NCI-H2107 treated with DMSO at 0.1 percent for 48 hours (cell line): ENCODE measurements at regions not wholly inside any gene's neighbourhood (a gene's known extent, or its start where the extent isn't known, plus 50 kb on each side); places are given as distances from the start of the nearest gene placed in this dataset.

Experiments used
- DNase-seq: peaks from one replicate; lab custom pipeline; 2025; ENCODE audit not compliant: unreplicated experiment; lab: John Stamatoyannopoulos, UW

DNA sequence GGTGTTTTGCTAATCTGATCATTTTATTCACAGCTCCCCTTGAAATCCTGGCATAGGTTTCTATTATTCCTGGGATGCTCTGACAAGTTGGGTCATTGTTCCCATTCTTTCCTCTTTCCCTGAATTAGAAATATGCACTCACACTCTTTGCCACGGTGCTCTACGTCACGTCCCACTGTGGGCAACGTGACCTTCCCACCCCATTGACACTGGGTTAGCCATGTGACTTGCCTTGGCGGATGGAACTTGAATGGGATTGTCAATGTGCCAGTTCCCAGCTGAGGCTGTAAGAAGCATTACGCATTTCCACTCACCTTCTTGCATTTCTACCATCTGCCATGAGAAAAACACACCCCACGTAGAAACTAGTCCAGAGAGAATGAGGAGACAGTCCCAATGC is 492.4 kb downstream of the SHISA9 start:
- DNase-seq: no peak

DNA sequence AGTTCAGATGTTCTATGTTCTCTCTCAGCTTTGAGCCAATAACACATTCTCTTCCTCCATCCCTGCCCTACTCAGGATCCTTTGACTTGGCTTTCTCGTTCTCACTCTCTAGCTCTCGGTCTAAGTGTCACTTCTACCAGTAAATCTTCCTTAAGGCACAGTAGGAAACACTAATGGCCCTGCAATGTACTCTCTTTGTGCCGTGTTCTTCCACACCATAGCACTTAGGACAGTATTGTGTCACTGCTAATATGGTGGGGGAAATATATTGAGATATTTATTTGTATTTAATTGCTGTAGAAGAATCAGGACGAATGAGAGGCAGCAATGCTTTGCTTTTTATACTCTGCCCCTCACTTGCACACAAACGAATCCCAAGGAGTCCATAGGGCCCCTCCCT is 493.1 kb downstream of the SHISA9 start:
- no peak for DNase-seq

DNA sequence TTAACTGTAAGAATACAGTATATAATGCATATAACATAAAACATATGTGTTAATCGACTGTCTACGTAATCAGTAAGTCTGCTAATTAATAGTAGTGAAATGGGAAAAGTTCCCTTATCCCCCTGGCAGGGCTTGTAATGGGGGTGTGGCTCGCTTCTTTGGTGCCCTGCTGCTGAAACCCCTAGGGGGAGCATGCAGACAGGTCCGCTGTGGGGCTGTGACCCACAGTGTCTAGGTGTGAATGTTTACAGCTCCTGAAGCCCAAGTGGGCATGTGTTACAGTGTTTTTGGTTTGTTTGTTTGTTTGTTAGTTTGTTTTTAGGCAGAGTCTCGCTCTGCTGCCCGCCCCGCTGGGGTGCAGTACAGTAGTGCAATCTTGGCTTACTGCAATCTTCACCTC is 495.7 kb downstream of the SHISA9 start:
- DNase-seq: no peak

DNA sequence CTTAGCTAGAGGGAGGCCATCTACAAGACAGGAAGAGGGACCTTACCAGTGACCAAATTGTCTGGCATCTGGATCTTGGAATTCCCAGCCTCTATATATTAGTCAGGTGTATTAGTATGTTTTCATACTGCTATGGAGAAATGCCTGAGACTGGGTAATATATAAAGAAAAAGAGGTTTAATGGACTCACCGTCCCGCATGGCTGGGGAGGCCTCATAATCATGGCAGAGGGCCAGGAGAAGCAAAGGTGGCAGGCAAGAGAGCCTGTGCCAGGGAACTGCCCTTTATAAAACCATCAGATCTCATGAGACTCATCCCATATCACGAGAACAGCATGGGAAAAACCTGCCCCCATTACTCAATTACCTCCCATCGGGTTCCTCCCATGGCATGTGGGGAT is 500.2 kb downstream of the SHISA9 start:
- DNase-seq: no peak

DNA sequence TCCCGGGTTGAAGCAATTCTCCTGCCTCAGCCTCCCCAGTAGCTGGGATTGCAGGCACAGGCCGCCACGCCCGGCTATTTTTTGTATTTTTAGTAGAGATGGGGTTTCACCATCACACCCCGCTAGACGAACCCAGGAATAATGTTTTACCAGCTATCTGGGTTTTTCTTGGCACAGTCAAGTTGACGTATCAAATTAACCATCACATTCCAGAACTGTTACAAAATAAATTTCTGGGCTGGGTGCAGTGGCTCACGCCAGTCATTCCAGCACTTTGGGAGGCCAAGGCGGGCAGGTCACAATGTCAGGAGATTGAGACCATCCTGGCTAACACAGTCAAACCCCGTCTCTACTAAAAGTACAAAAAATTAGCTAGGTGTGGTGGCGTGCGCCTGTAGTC is 501.2 kb downstream of the SHISA9 start:
- no peak for DNase-seq

DNA sequence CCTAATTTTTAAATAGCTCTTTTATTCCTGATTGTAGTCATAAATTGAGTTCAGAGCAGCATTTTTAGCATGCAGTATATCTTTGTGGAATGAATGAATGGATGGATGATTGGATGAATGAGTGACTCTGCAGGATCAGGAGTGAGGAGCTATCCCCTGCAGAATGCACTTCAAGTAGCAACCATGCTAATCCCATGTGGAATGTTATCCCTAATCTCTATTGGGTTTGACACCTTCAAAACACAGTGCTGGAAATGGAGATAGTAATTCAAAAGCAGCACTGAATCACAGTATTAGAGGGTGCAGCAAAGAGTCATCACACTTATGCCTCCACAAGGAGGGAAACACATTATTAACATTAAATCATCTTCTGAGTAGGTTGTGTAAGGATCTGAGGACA is 501.9 kb downstream of the SHISA9 start:
- no peak for DNase-seq

DNA sequence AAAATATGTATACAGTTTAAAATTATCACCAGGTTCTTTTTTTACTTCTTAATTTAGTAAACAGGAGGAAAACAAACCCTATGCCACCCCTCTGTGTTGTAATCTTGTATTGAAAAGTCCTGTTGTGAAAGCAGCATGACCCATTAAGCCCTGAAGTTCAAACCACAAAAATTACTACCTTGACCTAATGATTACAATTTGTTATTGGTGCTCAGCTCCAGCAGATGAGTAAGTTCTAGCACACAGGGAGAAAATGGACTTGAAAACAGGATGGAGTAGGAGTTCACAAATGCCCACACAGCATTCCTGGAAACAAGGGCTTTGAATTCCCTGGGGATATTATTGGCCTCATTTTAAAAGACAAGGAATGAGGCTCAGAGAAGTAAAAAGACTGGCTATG is 505.8 kb upstream of the ERCC4 start:
- DNase-seq: no peak

DNA sequence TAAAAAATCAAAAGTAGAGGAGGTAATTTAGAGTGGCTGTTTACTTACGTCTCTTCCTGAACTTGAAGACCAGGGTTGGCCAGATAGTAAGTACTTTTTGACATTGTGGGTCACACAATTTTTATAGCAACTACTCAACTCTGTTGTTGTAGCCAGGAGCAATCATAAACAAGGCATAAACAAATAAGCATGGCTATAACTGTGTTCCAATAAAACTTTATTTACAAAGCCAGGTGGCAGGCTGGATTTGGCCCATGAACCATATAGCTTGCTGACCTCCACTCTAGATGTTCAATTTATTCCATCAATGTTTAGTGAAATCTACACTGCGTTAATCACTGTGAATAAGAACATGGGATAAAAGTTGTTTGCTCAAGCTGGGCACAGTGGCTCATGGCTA is 500.4 kb upstream of the ERCC4 start:
- DNase-seq: no peak

DNA sequence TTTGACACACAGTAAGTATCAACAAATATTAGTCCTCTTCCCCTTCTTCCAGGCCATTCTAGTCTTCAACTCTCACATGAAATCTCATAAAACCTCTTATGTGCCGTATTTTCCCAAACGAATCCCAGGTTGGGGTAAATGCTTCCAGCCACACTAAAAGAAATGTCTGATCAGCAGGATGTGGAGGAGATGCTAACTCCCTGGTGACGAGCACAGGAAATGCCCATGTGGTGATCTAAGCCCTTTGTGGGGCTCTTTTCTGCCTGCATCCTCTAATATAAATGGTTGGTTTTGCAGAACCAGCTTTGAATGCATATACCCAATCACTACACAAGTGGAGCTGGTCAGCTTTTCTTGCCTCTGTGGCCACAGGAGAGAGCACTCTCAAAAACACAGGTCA is 498.2 kb upstream of the ERCC4 start:
- DNase-seq: no peak

DNA sequence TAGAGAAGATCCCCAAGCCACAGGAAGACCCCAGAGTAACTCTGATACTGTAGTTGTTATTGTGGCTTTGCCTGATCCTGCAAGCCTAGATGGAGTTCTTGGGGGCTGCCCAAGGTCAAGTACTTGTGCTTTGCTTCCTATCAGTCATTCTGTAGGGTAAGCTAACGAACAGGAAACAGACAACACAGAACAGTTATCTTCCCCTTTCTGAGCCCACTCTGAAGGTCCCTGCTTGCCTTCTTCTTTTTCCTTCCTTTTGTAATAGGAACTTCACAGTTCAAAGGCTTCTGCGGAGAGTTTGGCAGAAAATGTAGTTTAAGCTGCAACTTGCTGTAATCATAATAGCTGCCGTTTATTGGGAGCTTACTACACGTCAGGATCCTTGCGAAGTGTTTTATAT is 494.1 kb upstream of the ERCC4 start:
- DNase-seq: no peak

DNA sequence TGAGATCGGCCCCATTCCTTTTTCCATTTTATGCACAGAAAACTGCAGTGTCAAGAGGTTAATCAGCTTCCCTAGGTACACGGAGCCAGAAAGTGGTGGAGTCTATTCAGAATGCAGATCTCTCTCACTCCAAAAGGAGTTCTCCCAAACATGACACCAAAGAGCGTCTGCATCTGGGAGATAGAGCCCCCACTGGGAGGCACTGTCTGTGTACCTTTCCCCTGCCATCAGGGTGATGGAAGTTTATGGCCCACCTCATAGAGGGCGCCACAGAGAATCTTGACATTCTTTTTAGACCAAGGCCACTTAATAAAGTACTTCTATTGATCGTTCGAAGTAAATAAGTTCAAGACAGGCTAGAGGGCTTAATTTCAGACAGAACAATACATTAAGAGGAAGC is 493.7 kb upstream of the ERCC4 start:
- no peak for DNase-seq

DNA sequence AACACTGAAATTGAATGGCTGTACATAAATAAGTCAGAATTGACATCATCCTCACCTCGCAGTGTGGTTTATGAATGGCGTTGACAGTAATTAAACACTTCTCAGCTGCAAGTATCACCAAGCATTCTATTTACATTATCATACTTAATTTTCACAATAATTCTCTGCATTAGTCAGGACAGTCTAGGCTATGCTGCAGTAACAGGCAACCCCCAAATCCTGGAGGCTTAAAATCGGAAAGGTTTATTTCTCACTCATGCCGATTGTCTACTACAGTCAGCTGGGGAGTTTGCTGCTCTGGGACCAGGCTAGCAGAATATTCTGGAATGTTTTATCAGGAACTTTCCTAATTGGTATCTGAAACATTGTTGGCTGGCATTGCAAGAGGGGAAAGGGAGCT is 493.2 kb upstream of the ERCC4 start:
- no peak for DNase-seq

DNA sequence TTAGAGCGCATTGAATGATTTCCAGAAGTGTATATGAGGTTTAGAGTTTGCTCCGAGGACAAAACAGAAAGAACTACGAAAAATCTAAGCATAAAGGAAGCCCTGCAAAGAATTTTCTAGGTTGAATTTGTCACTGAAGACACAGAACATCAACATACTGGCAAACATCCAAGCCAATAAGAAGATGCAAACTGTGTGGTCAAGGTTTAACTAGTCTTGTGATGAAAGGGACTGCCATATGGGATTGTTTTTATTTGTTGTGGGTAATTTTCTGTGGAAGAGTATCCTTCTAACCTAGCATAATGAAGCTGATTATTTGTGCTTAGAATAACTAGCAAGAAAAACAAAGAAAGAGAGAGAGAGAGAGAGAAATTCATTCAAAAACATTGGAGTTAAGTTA is 492.0 kb upstream of the ERCC4 start:
- no peak for DNase-seq

DNA sequence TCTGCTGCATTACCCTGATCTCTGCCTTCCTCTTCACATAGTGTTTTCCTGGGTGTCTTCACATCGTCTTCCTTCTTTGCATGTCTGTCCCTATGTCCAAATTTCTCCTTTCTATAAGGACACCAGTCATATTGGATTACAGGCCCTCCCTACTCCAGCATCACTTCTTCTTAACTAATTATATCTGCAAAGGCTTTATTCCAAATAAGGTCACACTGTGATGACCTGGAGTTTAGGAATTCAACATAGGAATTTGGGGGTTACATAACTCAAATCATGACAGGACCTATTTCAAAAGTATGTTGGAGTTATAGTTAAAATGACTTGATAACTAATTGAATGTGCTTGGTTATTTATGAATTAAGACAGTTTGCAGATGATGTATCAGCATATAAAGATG is 490.5 kb upstream of the ERCC4 start:
- DNase-seq: no peak

DNA sequence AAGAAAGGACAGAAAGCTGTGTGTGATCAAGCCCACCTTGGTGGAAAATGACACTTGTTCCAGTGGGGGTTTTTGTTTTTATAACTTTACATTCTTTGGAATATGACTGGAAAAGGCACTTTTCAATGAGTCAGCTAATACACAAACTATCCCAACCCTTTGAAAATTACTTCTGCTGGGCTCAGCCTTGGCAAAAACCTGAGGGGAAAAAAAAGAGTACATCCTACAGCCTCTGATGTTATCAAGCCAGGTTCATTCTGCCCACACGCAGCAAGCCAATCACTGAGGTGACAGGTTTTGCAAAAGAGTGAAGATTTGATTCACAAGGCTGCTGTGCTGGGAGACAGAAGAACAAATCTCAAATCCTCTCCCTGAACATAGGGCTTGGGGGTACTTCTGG is 484.5 kb upstream of the ERCC4 start:
- no peak for DNase-seq

DNA sequence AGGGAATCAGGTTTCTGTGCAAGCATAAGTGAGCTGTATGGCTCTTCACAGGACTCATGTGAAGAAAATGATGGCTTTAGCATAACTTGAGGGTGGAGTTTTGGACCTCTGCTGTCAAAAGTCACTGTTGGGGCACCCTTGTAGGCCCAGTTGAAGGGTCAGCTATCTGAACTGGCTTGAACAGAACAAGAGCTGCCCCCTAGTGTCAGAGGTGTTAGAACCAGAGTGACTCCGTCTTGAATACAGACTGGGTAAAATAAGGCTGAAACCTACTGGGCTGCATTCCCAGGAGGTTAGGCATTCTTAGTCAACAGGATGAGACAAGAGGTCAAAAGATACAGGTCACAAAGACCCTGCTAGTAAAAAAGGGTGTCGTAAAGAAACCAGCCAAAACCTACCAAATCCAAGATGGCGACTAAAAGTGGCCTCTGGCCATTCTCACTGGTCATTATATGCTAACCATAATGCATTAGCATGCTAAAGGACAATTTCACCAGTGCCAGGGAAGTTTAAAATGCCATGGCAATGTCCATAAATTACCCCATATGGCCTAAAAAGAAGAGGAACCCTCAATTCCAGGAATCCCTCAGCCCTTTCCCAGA is 484.0 kb upstream of the ERCC4 start:
- DNase-seq: no peak

DNA sequence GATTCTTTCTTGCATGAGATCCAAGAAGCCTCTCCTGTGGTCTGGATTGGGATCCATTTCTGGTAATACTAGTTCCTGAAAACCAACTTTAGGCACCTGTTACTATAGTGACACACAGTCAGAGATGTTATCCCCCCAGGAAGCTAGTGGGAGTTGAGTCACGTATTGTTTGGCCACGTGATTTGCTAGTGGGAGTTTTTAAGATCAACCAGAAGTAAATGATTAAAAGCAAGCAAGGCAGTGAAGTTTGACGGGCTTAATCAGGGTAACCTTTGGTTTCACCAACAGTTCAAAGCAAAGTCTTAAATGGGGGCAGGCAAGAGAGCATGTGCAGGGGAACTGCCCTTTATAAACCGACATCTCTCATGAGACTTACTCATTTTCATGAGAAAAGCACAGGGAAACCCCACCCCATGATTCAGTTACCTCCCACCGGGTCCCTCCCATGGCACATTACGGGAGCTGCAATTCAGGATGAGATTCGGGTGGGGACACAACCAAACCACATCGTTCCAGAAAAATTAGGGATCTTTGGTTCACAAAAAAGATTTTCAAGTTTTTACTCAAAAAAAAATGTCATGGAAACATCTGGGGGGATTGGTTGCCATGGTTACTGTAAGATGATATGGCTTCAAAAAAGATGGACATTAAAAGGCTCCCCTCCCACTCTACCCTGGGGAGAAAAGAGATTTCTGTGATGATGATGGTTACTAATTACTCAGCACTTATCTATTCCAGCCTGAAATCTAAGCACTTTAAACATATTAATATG is 483.1 kb upstream of the ERCC4 start:
- DNase-seq: no peak

DNA sequence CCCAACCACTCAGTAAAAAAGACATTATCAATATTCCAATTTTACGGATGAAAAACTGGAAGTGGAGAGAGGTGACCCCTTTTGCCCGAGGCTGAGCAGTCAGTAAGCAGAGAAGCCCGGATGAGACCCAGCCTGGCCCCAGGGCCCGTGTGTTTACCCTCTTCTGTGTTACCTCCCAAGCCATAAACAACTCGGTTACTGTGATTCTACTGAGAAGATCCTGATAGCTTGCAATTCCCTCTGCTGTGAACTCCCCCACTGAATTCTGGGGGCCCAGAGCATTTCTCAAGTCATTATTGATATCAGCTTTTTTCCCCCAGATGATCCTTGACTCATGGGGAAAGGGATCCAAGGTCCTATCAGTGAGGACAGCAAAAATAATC is 482.6 kb upstream of the ERCC4 start:
- DNase-seq: no peak

DNA sequence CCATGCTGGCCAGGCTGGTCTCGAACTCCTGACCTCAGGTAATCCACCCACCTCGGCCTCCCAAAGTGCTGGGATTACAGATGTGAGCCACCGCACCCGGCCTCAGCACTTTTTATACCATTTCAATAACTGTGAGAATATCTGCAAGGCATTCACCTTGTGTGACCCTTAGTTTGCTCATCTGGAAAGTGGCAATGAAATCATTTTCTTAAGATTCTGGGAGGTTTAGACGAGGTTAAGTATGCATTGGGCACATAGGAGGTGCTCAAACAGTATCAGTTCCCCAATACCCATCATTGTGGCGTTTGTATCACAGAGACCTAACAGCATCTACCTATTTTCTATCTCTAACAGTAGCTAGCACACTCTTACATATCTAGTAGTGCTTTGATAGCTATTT is 481.9 kb upstream of the ERCC4 start:
- DNase-seq: no peak

DNA sequence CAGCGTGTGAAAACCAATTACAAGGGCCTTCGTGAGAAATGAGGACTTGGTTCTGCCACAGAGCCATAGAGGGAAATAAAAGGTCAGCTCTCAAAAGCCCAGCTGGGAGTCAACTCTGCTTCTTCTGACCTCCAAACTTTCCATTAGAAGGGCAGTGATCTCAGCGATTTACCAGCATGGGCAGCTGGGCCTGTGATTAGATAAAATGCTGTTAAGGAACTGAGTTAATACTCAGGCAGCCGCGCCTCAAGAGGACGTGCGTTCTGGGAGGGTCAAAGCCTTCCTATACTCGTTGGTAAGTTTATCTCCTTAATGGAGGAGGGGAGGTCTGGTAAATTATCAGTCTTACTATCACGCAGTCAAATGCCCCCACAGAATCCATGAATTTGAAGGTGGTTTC is 480.2 kb upstream of the ERCC4 start:
- DNase-seq: no peak

DNA sequence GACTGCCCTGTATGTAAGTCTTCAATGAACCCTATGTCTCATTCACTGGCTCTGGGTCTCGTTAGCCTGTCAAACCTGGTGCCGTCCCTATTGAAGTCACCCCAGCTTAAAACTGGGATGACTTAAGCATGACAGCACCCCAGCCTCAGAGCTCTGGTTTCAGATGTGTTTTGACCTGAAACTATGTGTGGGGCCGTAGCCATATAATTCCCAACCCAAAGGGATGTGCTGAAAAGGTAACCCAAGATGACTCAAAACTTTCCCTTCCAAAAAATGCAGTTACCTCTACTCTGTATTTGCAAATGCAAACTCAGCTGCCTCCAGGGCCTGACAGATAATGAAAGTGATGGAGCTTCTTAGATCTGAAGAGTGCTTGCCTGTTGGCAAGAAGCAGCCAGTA is 478.3 kb upstream of the ERCC4 start:
- no peak for DNase-seq

DNA sequence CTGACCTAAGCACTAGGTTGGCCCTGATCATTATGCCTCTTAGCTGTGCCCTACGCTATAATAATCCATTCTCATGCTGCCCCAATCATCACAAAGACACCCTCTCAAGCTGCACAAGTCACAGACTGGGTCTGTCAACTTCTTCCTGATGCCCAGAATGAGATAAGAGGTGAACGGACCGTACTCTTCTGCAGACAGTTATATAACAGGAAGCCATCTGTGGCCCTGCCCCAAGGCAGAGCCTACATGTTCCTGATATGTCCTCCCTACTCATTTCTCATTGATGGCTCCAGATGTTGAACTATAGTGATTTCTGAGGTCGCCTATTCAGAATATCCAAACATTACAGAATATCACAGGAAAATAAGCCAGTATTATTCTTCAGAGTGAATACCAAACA is 471.6 kb upstream of the ERCC4 start:
- peak; percentile 57 for DNase-seq

DNA sequence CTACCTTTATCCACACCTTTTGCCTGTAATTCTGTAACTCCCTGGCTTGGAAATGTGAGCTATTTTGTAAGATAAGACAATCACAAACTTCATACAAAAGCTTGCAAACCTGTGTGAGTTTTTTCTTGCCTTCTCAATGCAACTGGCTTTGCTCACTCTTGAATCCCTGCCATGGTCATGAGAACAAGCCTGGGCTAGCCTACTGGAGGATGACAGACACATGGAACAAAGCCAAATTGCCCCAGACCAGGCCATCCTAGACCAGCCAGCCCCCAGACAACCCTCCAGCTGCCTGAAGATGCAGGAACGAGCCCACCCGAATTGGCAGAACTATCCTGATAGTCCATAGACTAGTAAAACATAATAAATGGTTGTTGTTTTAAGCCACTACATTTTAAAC is 466.6 kb upstream of the ERCC4 start:
- DNase-seq: peak; percentile 14
